HG02938 (cell line): ENCODE measurements at regions not wholly inside any gene's neighbourhood (a gene's known extent, or its start where the extent isn't known, plus 50 kb on each side); places are given as distances from the start of the nearest gene placed in this dataset.
"Not testable (repeated sequence)": the region's sequence is repeated elsewhere in the genome, so short reads cannot be mapped to it uniquely, and the experiment has no call there.

Experiments used
- ATAC-seq: cut with Tn5 transposase; IDR thresholded peaks from one replicate; pipeline ENCODE4 v1.9.1; 2021; ENCODE audit warnings: mild to moderate bottlenecking, moderate library complexity; ENCODE audit not compliant: unreplicated experiment

DNA sequence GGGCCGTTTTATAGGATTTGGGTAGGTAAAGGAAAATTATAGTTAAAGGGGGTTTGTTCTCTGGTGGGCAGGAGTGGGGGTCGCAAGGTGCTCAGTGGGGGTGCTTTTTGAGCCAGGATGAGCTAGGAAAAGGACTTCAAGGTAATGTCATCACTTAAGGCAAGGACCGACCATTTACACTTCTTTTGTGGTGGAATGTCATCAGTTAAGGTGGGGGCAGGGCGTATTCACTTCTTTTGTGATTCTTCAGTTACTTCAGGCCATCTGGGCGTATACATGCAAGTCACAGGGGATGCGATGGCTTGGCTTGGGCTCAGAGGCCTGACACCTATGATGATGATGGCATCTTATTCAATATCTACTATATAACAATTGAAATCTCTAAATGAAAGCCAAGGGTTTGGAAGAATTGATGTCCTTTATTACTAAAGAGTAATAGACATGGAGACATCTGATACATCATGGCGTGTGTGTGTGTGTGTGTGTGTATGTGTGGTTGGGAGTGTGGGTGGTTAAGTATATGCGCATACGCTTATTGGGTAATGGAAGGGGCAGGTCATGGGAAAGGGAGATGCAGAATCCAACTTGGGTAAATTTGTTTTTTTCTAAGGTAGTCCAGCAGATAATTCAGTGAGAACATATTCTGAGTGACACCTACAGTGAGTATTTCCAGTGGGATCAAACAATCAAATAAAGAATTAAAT lies 236.9 kb upstream of the DUSP10 start:
- ATAC-seq: not testable (repeated sequence)

DNA sequence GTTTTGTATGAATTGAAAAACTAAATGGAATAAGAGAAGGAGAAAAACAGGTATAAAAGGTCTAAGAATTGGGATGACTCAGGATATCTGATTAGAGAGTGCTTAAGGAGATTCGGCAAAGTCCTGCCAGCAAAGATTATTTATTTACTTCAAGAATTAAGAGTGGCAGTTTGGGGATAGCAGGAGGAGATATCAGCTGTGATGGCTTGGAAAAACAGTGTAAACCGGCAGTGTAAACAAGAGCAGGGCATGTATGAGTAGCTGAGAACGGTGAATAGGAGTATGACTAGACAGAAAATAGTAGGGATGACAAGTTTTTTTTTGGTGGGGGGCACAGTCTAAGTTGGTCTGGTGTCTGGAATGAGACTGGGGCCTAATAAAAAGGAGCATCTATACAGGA lies 231.9 kb upstream of the DUSP10 start:
- not testable (repeated sequence) for ATAC-seq

DNA sequence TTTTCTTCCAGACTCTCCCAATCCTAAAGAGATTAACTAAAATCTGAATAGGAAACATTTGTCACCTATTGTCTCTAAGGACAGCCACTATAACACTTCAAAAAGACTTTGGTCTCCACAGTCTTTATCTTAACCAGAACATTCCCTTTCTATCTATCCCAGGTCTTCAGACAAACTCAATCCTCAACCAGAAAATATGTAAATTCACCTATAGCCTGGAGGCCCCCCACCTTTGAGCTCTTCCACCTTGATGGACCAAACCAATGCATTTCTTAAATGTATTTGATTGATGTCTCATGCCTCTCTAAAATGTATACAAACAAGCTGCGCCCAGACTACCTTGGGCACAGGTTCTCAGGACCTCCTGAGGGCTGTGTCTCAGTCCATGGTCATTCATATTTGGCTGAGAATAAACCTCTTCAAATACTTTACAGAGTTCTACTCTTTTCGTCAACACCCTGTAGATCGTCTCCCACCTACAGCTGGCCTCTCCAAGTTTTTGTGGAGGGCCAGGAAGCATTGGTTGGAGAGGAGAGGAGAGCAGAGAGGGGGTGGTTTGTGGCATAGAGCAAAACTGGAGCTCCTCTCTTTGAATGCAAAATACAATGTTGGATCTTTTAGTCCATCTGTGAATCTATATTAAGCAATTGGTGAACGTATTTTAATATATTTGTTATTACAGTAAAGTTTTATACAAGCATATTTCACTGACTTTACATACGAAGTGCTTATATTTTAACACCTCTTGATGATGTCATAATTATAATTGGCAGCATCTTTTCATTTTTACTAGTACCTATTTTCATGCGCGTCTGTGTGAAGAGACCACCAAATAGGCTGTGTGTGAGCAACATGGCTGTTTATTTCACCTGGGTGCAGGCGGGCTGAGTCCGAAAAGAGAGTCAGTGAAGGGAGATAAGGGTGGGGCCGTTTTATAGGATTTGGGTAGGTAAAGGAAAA lies 230.7 kb upstream of the DUSP10 start:
- ATAC-seq: no peak

DNA sequence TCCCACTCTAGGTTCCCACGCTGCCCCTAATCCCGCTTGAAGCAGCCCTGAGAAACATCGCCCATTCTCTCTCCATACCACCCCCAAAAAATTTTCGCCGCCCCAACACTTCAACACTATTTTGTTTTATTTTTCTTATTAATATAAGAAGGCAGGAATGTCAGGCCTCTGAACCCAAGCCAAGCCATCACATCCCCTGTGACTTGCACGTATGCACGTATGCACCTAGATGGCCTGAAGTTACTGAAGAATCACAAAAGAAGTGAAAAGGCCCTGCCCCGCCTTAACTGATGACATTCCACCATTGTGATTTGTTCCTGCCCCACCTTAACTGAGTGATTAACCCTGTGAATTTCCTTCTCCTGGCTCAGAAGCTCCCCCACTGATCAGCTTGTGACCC lies 229.1 kb upstream of the DUSP10 start:
- ATAC-seq: not testable (repeated sequence)

DNA sequence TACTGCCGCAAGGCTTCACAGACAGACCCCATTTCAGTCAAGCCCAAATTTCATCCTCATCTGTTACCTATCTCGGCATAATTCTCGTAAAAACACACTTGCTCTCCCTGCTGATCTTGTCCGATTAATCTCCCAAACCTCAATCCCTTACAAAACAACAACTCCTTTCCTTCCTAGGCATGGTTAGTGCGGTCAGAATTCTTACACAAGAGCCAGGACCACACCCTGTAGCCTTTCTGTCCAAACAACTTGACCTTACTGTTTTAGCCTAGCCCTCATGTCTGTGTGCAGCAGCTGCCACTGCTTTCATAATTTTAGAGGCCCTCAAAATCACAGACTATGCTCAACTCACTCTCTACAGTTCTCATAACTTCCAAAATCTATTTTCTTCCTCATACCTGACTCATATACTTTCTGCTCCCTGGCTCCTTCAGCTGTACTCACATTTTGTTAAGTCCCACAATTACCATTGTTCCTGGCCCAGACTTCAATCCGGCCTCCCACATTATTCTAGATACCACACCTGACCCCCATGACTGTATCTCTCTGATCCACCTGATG lies 227.5 kb upstream of the DUSP10 start:
- ATAC-seq: not testable (repeated sequence)

DNA sequence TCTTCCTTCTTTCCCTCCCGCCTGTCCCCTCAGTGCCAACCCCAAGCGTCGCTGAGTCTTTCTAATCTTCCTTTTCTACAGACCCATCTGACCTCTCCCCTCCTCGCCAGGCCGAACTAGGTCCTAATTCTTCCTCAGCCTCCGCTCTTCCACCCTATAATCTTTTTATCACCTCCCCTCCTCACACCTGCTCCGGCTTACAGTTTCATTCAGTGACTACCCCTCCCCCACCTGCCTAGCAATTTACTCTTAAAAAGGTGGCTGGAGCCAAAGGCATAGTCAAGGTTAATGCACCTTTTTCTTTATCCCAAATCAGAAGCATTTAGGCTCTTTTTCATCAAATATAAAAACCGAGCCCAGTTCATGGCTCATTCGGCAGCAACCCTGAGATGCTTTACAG lies 225.6 kb upstream of the DUSP10 start:
- ATAC-seq: not testable (repeated sequence)

DNA sequence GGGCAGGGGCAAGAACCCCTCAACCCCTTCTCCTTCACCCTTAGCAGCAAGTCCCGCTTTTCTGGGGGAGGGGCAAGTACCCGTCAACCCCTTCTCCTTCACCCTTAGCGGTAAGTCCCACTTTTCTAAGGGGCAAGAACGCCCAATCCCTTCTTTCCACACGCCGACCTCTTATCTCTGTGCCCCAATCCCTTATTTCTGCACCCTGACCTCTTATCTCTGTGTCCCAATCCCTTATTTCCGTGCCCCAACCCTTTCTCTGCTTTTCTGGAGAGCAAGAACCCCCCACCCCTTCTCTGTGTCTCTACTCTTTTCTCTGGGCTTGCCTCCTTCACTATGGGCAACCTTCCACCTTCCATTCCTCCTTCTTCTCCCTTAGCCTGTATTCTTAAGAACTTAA lies 225.0 kb upstream of the DUSP10 start:
- not testable (repeated sequence) for ATAC-seq

DNA sequence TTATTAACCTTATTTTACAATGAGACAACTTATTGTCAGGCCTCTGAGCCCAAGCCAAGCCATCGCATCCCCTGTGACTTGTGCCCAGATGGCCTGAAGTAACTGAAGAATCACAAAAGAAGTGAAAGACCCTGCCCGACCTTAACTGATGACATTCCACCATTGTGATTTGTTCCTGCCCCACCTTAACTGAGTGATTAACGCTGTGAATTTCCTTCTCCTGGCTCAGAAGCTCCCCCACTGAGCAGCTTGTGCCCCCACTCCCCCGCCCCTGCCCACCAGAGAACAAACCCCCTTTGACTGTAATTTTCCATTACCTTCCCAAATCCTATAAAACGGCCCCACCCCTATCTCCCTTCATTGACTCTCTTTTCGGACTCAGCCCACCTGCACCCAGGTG lies 224.0 kb upstream of the DUSP10 start:
- not testable (repeated sequence) for ATAC-seq

DNA sequence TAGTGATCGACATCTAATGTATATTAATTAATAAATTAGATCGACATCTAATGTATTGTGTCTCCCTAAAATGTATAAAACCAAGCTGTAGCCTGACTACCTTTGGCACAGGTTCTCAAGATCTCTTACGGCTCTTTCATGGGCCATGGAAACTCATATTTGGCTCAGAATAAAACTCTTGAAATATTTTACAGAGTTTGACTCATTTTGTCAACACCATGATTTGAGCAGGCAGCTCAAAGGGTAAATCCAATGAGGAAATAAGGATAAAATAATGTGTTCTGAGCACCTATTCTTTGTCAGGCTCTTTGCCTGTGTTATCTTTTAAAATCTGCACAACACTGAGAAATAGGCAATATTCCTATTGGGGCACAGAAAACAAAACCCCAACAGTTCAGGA lies 223.4 kb upstream of the DUSP10 start:
- ATAC-seq: no peak

DNA sequence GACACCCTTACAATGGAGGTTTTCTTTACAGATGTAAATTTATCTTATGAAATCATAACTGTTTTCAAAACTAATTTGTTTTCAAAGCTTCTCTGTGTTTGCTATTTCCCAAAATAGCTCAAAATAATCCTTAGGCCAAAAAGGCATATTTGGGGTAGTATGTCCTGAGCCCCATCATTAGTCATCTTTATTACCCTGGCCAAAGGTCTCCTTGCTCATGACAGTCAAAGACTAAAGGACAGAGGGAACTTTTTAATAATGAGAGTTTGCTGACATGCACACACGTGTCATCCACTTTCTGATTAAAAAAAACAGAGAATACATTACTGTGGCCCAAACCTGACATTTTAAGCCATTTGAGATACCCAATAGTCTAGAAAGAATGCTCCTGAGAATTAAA lies 221.9 kb upstream of the DUSP10 start:
- no peak for ATAC-seq

DNA sequence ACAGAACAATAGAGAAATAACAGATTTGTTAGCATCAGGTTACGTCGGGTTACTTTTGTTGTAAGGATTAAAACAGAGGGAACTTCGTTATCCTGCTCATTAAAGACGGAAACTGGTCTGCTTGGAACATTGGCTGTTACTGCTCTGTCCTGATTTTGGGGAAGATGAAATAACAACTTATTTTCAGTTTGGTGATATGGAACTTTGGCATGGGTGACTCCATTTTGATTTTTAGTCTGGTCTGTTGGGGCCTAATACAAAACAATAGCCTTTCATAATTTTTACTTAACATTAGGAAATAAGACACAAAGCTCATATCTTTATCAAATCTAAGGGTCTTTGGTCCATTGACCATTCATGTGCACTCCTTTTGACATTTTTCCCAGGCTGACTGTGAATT lies 220.5 kb upstream of the DUSP10 start:
- no peak for ATAC-seq

DNA sequence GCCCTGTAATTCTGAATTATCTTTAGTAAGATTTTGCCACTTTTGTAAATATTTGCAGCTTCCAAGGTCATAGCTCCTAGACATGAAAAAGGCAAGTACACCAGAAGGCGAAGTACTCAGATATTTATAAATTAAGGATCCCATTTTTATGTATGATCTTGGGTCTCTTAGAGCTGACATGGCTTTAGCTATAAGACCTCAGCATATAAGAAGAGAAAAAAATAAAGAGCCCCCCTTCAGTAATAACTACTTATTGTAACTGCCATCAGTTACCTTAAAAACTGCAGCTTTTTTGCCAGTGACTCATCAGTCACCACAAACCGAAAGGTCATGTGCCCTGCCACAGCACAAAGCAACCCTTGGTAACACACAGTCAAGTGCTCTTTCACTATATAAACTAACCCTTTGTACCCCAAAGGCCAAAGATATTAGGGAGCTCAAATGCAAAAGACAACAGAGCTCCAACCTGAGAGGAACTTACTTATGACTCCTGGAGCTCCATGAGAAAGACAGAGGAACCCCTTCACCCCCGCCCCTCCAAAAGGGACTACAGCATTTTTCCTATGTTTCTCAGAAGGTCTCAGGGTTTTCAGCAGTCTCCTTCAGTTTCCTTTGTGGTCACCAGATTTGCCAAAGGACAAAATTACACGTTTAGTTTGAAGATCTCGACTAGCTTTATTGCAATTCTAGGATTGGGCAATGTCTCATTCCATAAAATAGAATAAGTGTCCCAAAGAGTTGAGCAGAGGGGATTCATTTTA lies 219.8 kb upstream of the DUSP10 start:
- ATAC-seq: peak; percentile 77

DNA sequence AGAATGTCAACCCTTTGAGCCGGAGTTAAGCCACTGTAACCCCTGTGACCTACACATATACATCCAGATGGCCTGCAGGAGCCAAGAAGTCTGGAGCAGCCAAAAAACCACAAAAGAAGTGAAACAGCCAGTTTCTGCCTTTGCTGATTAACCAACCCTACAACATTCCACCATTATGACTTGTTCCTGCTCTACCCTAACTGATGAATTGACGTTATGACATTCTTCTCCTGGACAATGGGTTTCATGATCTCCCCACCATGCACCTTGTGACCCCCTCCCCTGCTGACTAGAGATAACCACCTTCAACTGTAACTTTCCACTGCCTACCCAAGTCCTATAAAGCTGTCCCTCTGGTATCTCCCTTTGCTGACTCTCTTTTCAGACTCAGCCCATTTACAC lies 216.3 kb upstream of the DUSP10 start:
- not testable (repeated sequence) for ATAC-seq

DNA sequence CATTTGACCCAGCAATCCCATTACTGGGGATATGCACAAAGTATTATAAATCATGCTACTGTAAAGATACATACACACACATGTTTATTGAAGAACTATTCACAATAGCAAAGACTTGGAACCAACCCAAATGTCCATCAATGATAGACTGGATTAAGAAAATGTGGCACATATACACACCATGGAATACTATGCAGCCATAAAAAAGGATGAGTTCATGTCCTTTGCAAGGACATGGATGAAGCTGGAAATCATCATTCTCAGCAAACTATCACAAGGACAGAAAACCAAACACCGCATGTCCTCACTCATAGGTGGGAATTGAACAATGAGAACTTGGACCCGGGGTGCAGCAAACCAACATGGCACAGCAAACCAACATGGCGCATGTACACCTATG lies 215.5 kb upstream of the DUSP10 start:
- ATAC-seq: not testable (repeated sequence)

DNA sequence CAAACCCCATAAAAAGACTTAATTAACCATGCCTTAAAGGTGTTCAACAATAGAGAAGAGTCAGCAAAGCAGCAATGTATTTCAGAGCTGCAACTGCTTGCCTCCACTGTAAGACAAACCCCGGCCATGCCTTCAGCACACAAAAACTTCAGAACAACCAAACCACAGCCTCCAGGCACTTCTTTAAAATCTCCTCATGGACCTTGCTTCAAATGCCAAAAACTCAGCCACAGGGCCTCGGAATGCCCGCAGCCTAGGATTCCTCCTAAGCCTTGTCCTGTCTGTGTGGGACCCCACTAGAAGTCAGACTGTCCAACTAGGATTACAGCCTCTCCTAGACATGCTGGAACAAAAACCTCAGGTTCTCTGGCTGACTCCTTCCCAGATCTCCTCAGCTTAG lies 208.1 kb upstream of the DUSP10 start:
- ATAC-seq: no peak

DNA sequence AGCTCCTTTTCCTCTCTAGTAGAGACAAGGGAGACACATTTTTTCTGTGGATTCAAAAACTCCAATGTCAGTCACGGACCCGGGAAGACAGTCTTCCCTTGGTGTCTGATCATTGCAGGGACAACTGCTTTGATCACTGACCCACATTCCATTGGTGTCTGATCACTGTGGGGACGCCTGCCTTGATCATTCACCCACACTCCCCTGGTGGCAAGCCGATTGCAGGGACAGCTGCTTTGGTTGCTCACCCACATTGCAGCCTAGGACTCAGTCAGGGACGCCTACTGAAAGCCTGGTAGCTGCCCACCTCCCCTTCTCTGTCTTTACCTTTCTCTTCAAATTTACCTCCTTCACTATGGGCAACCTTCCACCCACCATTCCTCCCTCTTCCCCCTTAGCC lies 206.6 kb upstream of the DUSP10 start:
- ATAC-seq: no peak

DNA sequence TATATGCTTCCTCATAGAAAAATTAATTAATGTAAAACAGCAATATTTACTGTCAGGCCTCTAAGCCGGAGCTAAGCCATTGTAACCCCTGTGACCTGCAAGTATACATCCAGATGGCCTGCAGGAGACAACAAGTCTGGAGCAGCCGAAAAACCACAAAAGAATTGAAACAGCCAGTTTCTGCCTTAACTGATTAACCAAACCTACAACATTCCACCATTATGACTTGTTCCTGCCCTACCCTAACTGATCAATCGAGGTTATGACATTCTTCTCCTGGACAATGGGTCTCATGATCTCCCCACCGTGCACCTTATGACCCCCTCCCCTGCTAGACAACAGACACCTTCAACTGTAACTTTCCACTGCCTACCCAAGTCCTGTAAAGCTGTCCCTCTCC lies 205.8 kb upstream of the DUSP10 start:
- ATAC-seq: no peak

DNA sequence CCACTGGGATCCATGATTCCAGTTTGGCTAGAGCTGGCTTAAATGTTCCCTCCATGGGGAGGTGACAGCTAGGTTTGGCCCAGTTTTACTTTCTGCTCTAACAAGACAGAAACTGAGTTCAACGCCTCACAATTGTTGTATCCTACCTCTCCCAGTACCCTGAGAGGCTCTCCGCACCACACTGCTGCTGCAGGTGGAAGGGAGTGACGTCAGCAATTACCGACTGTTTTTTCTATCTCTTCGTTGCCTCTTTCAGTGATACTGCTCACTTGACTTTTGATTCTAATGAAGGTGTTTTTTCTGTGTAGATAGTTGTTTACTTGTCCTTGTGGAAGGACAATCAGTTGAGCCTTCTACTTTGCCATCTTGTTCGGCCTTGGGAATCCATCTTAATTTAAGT lies 204.9 kb upstream of the DUSP10 start:
- no peak for ATAC-seq

DNA sequence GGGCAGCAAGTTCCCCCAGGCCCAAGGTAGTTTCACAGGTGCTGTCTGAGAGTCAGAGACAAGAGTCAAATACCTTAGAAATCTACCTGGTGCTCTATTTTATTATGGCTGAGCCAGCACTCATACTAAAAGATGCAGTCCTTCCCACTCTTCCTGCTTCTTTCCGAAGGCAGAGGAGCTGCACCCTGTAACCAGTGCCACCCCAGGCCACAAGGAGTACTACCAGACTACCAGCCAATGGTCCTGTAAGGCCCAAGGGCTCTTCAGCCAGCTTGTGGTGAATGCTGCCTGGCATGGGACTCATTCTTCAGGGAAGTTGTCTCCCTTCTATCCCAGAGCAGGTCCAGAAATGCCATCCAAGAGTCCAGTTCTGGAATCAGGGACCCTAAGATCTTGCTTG lies 203.8 kb upstream of the DUSP10 start:
- ATAC-seq: no peak

DNA sequence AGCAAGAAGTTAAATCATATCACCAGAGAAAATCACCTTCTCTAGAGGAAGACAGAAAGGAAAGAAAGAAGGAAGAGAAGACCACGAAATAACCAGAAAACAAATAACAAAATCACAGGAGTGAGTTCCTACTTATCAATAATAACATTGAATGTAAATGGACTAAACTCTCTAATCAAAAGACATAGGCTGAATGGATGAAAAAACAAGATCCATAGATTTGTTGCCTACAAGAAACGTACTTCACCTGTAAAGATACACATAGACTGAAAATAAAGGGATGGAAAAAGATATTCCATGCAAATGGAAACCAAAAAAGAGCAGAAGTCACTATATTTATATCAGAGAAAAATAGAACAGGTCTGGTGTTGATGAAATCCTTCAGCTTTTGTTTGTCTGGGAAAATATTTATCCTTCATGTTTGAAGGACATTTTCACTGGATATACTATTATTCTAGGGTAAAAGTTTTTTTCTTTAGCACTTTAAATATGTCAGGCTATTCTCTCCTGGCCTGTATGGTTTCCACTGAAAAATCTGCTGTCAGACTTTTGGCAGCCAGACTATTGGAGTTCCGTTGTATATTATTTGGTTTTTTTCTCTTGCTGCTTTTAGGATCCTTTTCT lies 202.5 kb upstream of the DUSP10 start:
- no peak for ATAC-seq

DNA sequence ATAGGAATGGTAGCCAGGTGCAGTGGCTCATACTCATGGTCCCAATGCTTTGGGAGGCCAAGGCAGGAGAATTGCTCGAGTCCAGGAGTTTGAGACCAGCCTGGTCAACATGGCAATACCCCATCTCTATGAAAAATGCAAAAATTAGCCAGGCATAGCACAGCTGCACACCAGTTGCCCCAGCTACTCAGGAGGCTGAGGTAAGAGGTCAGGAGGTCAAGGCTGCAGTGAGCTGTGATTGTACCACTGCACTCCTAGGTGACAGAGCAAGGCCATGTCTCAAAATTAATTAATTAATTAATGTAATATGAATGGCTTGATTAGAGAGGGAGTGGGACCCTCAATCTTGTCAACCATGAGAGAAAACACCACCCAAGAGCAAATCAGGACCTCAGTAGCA lies 198.7 kb upstream of the DUSP10 start:
- no peak for ATAC-seq
